Uterus (tissue), 3 donors: ENCODE measurements at regions not wholly inside any gene's neighbourhood (a gene's known extent, or its start where the extent isn't known, plus 50 kb on each side); places are given as distances from the start of the nearest gene placed in this dataset.

Source experiments
- DNase-seq, 2 donors: peaks; one replicate each; pipeline ENCODE4 v3.0.0-alpha.2; 2019 to 2020
- H3K27ac ChIP-seq, 2 donors: fragments of 200-600 bp; sonication (generic); 1 replicate in 1 of 2; 2 replicates in 1 of 2; pipeline ENCODE4 v1.5.1; 2016 to 2018
- H3K27me3 ChIP-seq, 2 donors: fragments of 200-600 bp; sonication (generic); one replicate each; pipeline ENCODE4 v1.5.1; 2018 to 2019; ENCODE audit warnings: control low read depth in 1 of 2
- H3K36me3 ChIP-seq, 2 donors: fragments of 200-600 bp; sonication (generic); one replicate each; pipeline ENCODE4 v1.5.1; 2019; ENCODE audit warnings: control low read depth in 1 of 2
- H3K4me1 ChIP-seq, 2 donors: fragments of 200-600 bp; sonication (generic); one replicate each; pipeline ENCODE4 v1.5.1; 2018 to 2019; ENCODE audit warnings: control low read depth in 1 of 2
- H3K4me3 ChIP-seq, 2 donors: fragments of 200-600 bp; sonication (generic); 1 replicate in 1 of 2; 2 replicates in 1 of 2; pipeline ENCODE4 v1.5.1; 2018 to 2019; ENCODE audit warnings: mild to moderate bottlenecking in 1 of 2
- H3K9me3 ChIP-seq, 2 donors: fragments of 200-600 bp; sonication (generic); one replicate each; pipeline ENCODE4 v1.5.1; 2019; ENCODE audit warnings: control low read depth in 1 of 2
- CTCF ChIP-seq, 4 experiments: fragments of 200-600 bp in 2 of 4; fragments of 450-650 bp in 2 of 4; sonication (generic) in 2 of 4; IDR thresholded peaks; one replicate each; pipeline ENCODE4 v1.5.1; 2016 to 2019; ENCODE audit warnings: antibody characterized with exemption in 4 of 4, mild to moderate bottlenecking in 2 of 4, moderate library complexity in 1 of 4
- POLR2A ChIP-seq, 2 donors: fragments of 450-650 bp; IDR thresholded peaks; one replicate each; pipeline ENCODE4 v1.6.1; 2016; ENCODE audit warnings: antibody characterized with exemption in 2 of 2, mild to moderate bottlenecking in 1 of 2, moderate library complexity in 1 of 2
- intact Hi-C: fragments of 100-400 bp; cut with DNase I; formaldehyde crosslinking; loops from one replicate; pipeline ENCODE4 v1.15.1; 2023; ENCODE audit warnings: low total_unique reads
- donor health status: DM: yes; HTN: yes; CAD: no.

DNA sequence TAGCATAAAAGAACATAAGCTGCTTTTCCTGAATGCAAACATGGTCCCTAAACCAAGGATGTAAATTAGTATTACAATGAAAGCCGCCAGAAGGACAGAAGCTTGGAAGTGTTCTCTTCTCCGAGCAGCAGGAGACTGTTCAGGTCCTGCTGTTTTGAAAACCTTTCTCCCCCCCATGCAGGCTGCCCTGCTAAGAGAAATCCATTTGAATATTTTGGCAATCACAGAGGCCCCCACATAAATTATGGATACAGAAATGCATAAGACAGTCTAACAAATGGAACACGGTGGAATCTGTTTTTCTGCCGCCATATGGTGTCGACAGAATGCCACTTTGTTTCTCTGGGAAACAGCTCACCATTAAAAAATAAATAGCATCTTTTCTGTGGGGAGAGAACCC lies 600.4 kb upstream of the KLHL29 start:
- no peaks in the 10 kb centered on the region for H3K36me3 ChIP-seq

GRCh38 chr2:22786817-22787216 lies 598.2 kb upstream of the KLHL29 start:
- no peak for DNase-seq
- Histone ChIP-seq H3K4me3 (no peak overlapping the region), H3K4me1 (no peaks in the 10 kb centered on the region), H3K27ac (no peak overlapping the region), H3K9me3 (no peaks in the 10 kb centered on the region), H3K36me3 (no peaks in the 10 kb centered on the region), H3K27me3 (no peaks in the 10 kb centered on the region)
- TF ChIP-seq POLR2A (IDR thresholded peaks at IDR 0.05) (no peak), CTCF (IDR thresholded peaks at IDR 0.05) (no peak)
- intact Hi-C loops, result no loop called here

More for the DNA sequence above, 600.4 kb upstream of the KLHL29 start:
- TF ChIP-seq POLR2A (IDR thresholded peaks at IDR 0.05), result no peak
- TF ChIP-seq CTCF (IDR thresholded peaks at IDR 0.05), result no peak
- no peak overlapping the region for H3K27ac ChIP-seq
- no peaks in the 10 kb centered on the region for H3K9me3 ChIP-seq
- no peak overlapping the region for H3K4me3 ChIP-seq
- DNase-seq, result no peak
- no peaks in the 10 kb centered on the region for H3K4me1 ChIP-seq
- H3K27me3 ChIP-seq, result no peaks in the 10 kb centered on the region
- intact Hi-C loops, result no loop called here

DNA sequence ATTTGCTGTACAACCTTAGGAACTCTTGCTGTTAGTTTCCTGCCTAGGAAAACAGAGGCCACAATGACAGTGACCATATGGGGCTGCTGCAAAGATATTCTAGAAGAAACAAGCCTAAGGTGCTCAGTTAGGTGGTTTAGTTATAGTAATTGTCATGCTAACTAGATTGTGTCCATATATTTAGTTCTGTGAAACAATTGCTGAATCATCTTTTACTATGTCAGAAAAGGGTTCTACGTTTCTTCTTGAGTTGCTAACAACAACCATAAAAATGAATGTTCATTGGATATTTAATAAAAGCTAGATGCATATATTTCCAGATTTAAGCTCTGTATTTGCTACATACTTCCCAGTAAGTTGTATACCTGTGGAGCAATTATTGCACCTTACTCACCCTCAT lies 597.2 kb upstream of the KLHL29 start:
- no peak for DNase-seq
- Histone ChIP-seq H3K36me3 (no peaks in the 10 kb centered on the region), H3K4me3 (no peak overlapping the region), H3K9me3 (no peaks in the 10 kb centered on the region), H3K27me3 (no peaks in the 10 kb centered on the region), H3K4me1 (no peaks in the 10 kb centered on the region), H3K27ac (no peak overlapping the region)
- intact Hi-C loops, result no loop called here
- no peak for TF ChIP-seq POLR2A (IDR thresholded peaks at IDR 0.05)
- TF ChIP-seq CTCF (IDR thresholded peaks at IDR 0.05), result no peak

GRCh38 chr2:22788749-22789327 lies 596.1 kb upstream of the KLHL29 start:
- Histone ChIP-seq H3K4me3 (no peak overlapping the region), H3K27ac (no peak overlapping the region), H3K9me3 (no peaks in the 10 kb centered on the region), H3K4me1 (no peaks in the 10 kb centered on the region), H3K27me3 (no peaks in the 10 kb centered on the region), H3K36me3 (no peaks in the 10 kb centered on the region)
- DNase-seq, result no peak
- TF ChIP-seq CTCF (IDR thresholded peaks at IDR 0.05) (no peak), POLR2A (IDR thresholded peaks at IDR 0.05) (no peak)
- intact Hi-C loops, result no loop called here

- no peak for DNase-seq
- no peaks in the 10 kb centered on the region for H3K36me3 ChIP-seq
- H3K4me3 ChIP-seq, result no peak overlapping the region
- no peaks in the 10 kb centered on the region for H3K9me3 ChIP-seq
- H3K27me3 ChIP-seq, result no peaks in the 10 kb centered on the region
- intact Hi-C loops, result no loop called here
- TF ChIP-seq CTCF (IDR thresholded peaks at IDR 0.05) (no peak), POLR2A (IDR thresholded peaks at IDR 0.05) (no peak)
- no peaks in the 10 kb centered on the region for H3K4me1 ChIP-seq
- no peak overlapping the region for H3K27ac ChIP-seq
These were observed 589.6 kb upstream of the KLHL29 start for GRCh38 chr2:22795287-22795866.
